ENCODE measurements at regions not wholly inside any gene's neighbourhood (a gene's known extent, or its start where the extent isn't known, plus 50 kb on each side); places are given as distances from the start of the nearest gene placed in this dataset.
"Not testable (repeated sequence)": the region's sequence is repeated elsewhere in the genome, so short reads cannot be mapped to it uniquely, and the experiment has no call there.

DNA sequence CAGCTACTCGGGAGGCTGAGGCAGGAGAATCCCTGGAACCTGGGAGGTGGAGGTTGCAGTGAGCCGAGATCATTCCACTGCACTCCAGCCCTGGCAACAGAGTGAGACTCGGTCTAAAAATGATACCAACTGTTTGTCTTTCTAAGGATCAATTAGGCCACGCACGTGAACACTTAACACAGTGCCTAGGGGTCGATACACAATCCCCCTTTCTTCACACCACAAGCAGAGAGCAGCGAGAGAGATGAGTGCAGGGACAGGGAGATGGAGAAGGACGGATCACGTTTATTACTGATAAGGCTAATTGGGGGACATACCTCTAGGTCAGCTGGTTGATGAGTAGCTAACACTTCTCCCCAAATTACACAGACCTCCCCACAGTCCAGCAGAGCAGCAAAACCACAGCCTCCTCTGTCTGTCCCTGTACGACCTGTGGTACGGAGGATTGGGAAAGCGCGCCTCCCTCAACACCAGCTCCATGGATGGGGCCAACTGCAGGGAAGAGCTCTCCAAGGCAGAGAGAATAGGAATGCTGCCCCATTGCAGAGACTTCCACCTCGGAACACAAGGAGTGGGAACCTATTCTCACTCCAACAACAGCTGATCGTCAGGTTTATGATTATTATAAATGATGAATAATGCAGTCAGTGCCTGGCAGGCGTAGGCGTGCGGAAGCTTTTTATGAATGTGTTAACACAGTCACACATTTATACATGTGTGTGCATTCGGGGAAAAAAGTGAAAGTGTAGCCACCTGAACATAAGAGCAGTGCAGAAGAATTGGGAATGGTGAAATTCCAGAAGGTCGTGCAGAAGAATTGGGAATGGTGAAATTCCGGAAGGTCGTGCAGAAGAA lies 155.1 kb downstream of the C16orf95 start:
- DNase-seq (ENCODE audit: low spot score): peak; percentile 48

DNA sequence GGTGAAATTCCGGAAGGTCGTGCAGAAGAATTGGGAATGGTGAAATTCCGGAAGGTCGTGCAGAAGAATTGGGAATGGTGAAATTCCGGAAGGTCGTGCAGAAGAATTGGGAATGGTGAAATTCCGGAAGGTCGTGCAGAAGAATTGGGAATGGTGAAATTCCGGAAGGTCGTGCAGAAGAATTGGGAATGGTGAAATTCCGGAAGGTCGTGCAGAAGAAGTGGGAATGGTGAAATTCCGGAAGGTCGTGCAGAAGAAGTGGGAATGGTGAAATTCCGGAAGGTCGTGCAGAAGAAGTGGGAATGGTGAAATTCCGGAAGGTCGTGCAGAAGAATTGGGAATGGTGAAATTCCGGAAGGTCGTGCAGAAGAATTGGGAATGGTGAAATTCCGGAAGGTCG lies 154.4 kb downstream of the C16orf95 start:
- not testable (repeated sequence) for DNase-seq (ENCODE audit: low spot score)

DNA sequence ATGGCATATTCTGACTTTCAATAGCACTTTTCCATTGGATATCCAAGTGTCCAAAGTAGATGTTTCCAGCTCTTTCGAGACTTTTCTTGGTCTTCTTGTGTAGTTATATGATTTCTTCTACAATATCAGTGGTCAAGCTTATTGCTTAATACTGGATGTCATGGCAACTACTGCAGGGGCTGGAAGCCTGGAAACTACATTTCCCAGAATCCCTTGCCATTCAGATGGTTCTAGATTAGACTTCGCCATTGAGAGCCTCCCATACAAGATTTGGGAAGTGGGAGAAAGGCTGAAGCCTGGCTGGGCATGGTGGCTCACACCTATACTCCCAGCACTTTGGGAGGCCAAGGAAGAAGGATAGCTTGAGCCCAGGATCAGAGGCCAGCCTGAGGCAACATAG lies 153.6 kb downstream of the C16orf95 start:
- DNase-seq (ENCODE audit: low spot score): no peak

DNA sequence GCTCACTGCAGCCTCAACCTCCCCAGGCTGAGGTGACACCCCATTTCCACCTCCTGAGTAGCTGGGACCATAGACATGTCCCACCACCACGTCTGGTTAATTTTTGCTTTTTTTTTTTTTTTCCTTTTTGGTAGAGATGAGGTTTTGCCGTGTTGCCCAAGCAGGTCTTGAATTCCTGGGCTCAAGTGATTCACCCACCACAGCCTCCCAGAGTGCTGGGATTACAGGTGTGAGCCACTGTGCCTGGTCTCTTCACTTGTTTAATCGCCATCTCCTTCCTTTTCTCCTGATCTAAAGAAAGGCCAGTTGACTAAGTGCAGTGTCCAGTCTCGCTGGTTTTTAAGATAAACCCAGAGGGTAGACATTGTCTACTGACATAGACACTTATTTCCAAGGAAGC lies 152.0 kb downstream of the C16orf95 start:
- DNase-seq (ENCODE audit: low spot score): no peak

DNA sequence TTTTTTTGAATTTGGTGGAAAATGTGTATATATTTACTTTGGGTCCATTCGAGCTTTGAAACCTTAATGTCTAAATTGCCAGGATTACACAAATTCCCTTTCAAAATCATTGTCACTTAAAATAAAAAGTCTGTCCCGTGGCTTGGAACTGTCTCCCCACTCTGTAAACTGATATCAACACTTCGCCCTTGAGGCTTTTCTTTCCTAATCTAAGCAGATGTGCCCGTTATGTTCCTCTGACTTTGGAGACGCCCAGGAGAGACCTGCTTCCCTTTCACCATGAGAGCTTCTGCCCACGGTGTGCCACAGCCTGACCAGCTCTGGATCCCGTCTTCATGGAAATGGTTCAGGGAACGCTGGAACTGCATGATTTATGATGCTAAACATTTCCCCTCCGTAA lies 151.3 kb downstream of the C16orf95 start:
- no peak for DNase-seq (ENCODE audit: low spot score)

DNA sequence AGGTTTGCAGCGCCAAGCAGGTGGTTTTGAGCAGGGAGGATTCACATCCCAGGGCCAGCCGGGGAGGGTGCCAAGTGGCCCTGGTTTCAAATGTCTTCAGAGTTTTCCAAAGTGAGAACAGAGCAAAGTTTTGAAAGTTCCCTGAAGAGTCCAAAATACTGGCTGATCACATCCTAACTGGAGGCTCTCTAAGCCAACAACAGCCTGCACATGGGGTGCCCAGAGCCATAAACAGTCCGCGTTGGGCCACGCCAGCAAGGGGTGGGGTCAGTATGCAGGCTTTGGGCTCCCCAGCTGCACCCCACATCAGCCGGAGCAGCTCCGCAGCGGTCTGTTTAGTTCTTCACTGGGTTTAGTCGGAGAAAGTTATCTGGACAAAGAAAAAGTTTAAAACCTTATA lies 150.9 kb downstream of the C16orf95 start:
- DNase-seq (ENCODE audit: low spot score): no peak

DNA sequence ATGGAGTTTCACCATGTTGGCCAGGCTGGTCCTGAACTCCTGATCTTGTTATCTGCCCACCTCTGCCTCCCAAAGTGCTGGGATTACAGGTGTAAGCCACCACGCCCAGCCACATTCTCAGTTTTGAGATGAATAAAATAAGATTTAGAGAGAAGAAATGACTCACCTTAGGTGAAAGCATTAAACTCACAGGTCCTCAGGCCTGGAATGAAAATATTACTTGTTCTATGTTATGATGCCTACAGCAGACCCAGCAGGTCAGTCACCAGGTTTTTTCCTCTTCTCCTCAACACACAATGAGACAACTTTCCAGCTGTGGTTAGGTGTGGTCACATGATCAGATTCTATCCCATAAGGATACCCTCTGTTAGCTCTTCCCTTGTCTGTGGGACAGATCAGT lies 150.3 kb downstream of the C16orf95 start:
- DNase-seq (ENCODE audit: low spot score): no peak

DNA sequence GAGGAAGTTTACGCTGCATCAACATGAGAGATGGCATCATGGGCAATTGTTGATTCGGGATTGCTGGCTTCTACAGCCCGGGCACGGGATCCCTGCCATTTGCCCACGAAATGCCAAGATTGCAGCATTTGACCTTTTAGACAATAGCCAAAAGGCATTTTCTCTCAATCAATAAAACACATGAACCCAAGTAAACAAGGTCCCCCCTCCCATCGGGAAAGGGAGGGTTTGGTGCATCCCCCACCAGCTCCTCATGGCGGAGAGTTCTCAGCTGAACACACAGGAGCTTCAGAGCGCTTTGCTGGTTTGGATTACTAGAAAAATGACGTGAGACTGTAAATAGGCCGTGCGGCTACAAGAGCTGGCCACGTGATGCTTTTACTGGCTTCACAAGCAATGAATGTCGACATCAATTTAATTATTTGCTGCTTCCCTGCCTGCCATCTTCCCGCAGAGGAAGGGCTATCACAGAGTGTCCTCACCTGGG lies 147.6 kb downstream of the C16orf95 start:
- DNase-seq (ENCODE audit: low spot score): no peak

DNA sequence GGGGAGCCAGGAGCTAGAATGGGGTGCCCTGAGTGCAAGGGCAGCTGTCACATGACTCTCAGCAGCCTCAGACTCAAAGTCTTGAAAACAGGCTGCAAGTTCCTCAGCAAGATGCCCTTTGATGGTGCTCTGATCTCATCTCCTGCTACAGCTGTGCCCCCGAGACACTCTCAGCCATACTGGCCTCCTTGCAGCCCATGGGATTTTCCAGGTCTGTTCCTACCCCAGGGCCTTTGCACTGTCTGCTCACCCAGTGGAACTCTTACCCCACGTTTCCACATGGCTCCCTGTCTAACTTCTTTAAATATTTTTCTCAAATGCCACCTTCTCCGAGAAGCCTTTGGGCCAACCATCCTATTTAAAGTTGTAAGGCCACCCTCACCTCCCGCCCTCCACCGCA lies 146.9 kb downstream of the C16orf95 start:
- no peak for DNase-seq (ENCODE audit: low spot score)

DNA sequence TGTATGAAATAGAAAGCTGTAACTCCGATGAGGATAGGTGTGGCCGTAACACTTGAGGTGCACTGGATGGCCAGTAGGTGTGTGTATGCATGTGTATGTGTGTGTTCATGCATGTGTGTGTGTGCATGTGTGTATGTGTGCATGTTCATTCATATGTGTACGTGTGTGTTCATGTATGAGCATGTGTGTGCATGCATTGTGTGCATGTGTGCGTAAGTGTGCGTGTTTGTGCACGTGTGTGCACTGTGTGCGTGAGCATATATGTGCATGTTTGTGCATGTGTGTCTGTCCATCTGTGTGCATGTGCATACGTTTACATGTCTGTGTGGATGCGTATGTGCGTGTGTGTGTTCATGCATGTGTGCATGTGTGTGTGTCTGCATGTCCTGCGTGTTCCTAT lies 145.5 kb downstream of the C16orf95 start:
- no peak for DNase-seq (ENCODE audit: low spot score)

DNA sequence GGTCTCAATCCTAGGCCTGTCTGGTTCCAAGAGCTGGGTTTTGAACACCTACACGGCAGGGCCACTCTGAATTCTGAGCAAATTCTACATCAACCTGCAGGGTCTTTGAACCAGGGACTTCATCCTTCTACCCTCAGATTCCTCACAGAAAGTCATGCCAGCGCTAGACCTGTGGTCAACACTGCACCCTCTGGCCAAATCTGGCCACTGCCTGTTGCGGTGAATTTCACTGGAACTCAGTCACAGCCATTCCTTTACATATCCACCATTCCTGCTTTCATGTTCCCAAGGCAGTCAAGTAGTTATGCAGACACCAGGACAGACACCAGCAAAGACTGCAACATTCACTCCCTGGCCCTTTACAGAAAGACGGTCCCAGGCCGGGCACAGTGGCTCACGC lies 144.6 kb downstream of the C16orf95 start:
- DNase-seq (ENCODE audit: low spot score): no peak

DNA sequence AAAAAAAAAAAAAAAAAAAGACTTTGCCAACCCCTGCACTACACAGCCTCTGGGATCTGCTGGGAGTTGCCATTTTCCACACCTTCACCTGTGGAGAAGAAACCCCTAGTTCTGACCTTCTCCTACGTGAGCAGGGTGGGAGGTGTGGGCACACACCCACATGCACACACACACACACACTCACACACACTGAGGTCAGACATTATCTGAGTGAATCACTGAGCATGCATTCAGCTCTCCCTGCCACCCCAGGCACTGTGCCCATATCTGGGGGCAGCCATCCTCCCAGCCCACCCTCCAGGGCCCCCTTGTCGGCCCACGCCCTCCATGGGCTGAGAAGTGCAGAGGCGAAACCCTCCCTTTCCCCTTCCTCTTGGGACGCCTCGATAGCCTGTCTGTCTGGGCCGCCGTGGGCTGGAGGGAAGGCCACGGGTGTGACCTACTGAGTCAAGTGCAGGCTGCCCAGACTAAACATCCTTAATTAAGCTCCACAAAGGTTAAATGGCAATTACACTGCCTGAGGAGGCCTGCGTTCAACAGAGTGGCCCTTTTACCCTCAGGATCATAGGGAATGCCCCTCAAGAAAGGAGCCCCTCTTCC lies 143.8 kb downstream of the C16orf95 start:
- DNase-seq (ENCODE audit: low spot score): no peak

DNA sequence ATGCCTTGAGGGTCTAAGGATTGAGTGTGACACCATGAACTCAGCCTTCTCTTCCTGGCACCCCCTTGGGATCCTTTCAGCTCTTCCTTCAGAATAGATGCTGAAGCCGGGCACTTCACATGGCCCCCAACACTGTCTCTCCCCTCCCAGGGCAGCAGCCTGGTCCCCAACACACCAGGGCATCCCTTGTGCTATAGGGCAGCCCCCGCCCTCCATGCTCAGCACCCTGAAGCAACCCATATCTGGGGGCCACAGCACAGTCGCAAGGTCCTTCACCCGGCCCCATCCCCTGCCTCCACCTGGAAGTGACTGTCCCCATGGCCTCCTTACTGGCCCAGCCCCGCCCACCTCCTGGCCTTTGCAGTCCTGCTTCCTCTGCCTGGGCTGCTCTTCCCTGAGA lies 143.1 kb downstream of the C16orf95 start:
- no peak for DNase-seq (ENCODE audit: low spot score)

DNA sequence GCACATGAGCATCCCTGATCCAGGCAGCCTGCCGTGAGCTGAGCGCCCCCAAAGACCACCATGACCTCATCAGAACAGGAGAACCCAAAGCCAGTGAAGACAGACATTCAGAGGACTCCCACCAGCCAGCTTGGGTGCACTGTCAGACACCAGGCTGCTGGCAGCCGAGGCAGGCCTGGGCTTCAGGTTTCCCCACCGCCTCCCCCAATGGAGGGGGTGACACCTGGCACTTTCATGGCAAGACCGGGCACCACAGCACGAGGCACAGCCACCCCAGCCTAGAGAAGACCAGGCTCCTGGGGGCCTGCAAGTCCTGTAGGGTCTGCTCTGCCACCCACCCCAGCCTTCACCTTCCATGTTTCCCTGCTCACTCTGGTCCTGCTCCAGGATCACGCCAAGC lies 140.5 kb downstream of the C16orf95 start:
- no peak for DNase-seq (ENCODE audit: low spot score)

DNA sequence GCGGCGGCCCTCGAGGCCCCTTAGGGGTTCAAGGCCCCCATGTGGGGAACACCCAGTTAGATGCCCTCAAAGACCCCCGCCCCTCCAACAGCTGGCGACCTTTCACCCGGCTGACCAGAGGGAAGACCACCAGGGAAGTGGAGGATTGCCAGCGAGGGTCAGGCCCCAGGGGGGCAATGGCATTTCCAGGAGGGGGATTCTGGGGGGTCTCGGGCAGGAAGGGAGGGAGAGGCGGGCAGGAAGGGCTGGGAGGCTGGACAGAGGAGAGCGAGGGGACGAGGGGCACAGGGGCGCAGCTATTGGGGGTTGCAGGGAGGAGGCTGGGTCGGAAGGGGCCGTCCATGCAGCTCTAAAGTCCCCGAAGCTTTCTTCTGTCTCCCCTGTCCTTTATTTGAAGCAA lies 139.5 kb downstream of the C16orf95 start:
- DNase-seq (ENCODE audit: low spot score): no peak

DNA sequence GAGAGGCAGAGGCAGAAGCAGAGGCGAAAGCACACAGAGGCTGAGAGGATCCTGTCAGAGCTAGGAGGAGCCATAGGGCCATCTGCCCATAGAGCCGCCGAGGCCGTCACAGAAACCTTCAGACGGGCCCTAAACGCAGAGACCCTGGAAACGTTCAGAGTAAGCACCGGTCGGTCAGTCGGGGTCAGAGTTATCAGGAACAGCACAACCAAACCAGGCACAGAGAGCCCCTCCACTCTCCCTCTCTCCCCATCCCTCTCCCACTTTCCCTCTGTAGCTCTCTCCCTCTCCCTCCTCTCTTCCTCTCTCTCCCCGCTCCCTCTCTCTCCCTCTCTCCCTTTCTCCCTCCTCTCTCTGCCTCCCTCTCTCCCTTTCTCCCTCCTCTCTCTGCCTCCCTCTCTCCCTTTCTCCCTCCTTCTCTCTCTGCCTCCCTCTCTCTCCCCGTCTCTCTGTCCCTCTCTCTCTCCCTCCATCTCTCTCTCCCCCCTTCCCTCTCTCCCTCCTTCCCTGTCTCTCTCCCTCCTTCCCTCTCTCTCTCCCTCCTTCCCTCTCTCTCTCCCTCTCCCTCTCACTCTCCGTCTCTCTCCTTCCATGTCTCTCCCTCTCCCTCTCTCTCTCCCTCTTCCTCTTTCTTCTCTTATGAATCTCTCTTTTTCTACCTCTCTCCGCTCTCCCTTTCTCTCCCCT lies 138.9 kb downstream of the C16orf95 start:
- no peak for DNase-seq (ENCODE audit: low spot score)

DNA sequence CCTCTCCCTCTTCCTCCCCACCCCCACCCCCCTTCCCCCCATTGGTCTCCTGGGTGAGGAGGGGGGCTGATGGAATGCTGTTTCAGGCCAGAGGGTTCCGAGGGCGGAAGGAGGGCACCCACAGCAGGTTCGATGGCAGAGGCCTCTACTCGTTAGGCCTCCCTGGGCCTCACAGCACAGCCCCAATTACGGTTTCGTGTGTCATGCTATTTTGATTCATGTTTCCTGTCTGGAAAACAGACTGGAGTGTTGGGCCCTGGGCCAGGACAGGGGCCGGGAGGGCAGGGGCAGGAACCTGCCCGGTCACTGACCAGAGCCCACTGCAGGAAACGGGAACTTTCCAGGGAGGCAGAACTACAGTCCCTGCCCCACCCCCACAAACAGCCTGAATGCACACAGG lies 138.2 kb downstream of the C16orf95 start:
- DNase-seq (ENCODE audit: low spot score): no peak

DNA sequence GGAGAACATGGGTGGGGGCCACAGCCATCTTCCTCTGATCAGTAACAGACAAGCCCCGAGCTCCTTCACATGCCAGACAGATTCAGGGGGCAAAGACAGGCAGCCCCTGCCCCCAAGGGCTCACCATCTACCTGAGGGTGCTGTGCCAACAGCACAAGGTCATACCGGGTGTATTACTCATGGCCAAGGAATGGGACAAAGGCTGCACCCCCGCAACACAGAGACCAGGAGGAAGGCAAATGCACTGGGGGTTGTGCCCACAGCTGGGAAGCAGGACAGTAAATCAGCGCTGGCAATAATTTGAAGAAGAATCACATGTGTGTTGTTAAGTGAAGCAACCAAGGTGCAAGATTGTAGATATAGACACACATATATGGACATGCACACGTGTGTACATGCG lies 137.1 kb downstream of the C16orf95 start:
- DNase-seq (ENCODE audit: low spot score): no peak

DNA sequence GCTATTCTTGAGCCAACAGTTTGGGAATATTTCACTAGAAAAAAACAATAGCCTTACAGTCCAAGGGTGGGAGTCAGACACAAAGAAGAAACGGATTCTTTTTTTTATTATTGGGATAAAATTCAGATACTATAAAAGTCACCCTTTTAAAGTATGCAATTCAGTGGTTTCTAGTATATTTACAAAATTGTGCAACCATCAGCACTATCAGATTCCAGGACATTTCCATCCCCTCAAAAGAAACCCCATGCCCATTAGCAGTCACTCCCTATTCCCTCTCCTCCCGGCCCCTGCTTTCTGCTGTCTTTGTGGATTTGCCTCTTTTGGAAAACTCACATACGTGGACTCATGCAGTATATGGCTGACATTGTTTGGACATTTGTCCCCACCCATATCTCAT lies 134.4 kb downstream of the C16orf95 start:
- DNase-seq (ENCODE audit: low spot score): no peak

DNA sequence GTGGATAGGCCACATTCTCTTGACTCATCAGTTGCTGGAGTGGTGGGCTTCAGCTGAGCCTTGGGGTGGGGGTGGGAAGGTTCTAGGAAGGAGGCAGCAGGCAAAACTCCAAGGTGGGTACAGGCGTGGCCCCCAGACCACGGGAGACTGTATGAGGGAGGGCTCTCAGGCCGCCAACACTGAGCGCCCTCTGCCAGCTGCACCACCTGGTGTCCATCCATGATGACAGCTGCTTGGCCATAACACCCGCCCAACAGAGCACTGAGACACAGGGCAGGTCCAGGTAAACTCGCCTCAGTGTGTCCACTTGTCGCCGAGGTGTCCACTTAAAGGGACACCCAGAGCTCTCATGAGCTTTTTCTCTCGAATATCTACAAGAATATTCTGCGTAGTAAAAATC lies 133.5 kb downstream of the C16orf95 start:
- no peak for DNase-seq (ENCODE audit: low spot score)

DNA sequence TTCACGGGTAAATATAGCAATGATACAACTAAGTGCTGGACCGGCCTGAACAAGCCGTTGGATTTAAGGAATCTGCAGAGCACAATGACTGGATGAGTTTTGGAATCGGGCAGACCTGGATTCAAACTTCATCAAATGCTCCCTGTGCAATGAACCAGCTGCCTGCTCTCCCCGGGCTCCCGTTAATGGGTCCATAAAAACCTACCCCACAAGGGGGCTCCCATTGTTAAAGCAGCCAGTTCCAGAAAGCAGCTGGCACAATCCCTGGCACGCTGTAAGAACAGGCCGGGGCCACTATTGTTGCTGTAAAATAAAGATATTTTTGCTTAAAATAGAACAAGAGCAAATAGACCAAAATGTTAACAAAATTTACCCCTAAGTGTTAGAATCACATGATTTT lies 131.9 kb downstream of the C16orf95 start:
- DNase-seq (ENCODE audit: low spot score): no peak

DNA sequence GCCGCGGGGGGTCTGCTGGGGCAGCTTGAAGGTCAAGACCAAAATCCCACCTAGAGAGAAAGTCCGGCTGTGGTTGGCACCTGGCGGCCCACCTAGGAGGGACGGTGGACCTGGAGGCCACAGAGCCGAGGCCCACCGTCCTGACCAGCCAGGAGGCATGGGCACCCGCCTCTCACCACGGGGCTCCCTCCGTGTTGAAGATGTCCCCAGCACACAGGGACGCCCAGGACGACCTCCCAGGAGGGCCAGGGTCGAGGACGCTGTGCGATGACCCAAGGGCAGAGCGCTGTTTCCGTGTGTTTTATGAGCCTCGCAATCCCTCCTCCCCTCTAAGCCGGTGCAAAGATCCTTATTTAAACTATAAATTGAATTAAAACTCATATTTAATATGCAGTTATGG lies 131.2 kb downstream of the C16orf95 start:
- DNase-seq (ENCODE audit: low spot score): no peak

DNA sequence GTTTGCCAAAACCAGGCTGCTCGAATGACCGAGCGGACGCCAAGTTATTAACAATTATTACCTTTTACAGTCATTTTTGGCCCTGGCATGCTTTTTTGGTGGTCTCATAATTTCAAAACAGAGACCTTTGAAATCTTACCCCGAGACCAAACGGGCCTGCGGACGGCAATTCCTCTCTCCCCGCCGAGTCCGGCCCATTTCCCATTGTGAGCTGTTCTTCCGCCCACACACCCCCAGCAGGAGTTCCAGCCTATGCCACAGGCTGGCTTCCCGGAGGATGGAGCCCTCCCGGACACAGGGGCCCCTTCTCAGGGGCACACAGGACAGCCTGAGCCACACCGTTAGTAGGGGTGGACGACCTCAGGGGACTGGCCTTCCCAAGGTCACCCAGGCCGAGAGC lies 130.7 kb downstream of the C16orf95 start:
- DNase-seq (ENCODE audit: low spot score): no peak
